ENCODE measurements at regions not wholly inside any gene's neighbourhood (a gene's known extent, or its start where the extent isn't known, plus 50 kb on each side); places are given as distances from the start of the nearest gene placed in this dataset.

GRCh38 chr6:153437193-153437592, 306.1 kb upstream of the RGS17 start:
- Mint-ChIP-seq H3K27me3 (ENCODE audit: unreplicated experiment) (no peaks in the 10 kb centered on the region), H3K9me3 (ENCODE audit: low read depth, unreplicated experiment) (no peaks in the 10 kb centered on the region), H3K4me1 (ENCODE audit: low read depth, unreplicated experiment) (no peaks in the 10 kb centered on the region), H3K27ac (ENCODE audit: unreplicated experiment) (no peak overlapping the region), H3K4me3 (ENCODE audit: low read depth, unreplicated experiment) (no peak overlapping the region), H3K36me3 (ENCODE audit: insufficient read depth, unreplicated experiment) (no peaks in the 10 kb centered on the region)
- DNase-seq: no peak
- CTCF ChIA-PET: interaction anchor here (0.6 kb wide), 1 partner anchor 413 kb away, joined by 5 read pairs; no protein-coding TSS in a partner anchor
- no TSS peak for BruUV-seq (replicated peaks)
- intact Hi-C loops (cut with micrococcal nuclease; ENCODE audit: unreplicated experiment): no loop called here
- TF ChIP-seq CTCF (IDR thresholded peaks at IDR 0.05; ENCODE audit: unreplicated experiment): no peak

DNA sequence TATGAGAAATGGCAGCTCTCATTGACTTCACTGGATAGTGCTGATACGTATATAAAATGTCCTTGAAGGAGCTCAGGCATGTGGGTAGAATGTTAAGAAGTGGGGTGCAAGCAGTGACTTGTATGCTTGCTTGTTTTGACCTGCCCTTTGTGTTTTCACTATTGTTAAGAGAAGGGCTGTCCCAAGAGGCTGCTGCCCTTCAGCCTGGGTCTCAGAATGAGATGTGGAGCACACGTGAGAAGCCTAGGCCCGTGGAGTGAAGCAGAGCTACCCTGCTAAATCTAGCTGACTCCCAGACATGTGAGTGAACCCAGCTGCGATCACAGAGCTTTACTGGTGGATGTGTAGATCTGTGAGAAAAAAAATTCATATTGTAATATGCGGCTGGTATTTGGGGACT, 305.3 kb upstream of the RGS17 start:
- CTCF ChIA-PET: no interaction called here
- Mint-ChIP-seq H3K27ac (ENCODE audit: unreplicated experiment) (no peak overlapping the region), H3K36me3 (ENCODE audit: insufficient read depth, unreplicated experiment) (no peaks in the 10 kb centered on the region), H3K9me3 (ENCODE audit: low read depth, unreplicated experiment) (no peaks in the 10 kb centered on the region), H3K4me3 (ENCODE audit: low read depth, unreplicated experiment) (no peak overlapping the region), H3K27me3 (ENCODE audit: unreplicated experiment) (no peaks in the 10 kb centered on the region), H3K4me1 (ENCODE audit: low read depth, unreplicated experiment) (no peaks in the 10 kb centered on the region)
- no peak for DNase-seq
- no peak for TF ChIP-seq CTCF (IDR thresholded peaks at IDR 0.05; ENCODE audit: unreplicated experiment)
- intact Hi-C loops (cut with micrococcal nuclease; ENCODE audit: unreplicated experiment): no loop called here
- BruUV-seq (replicated peaks): no TSS peak

- TF ChIP-seq CTCF (IDR thresholded peaks at IDR 0.05; ENCODE audit: unreplicated experiment): no peak
- no peak for DNase-seq
- H3K36me3 Mint-ChIP-seq (ENCODE audit: insufficient read depth, unreplicated experiment): no peaks in the 10 kb centered on the region
- no peaks in the 10 kb centered on the region for H3K9me3 Mint-ChIP-seq (ENCODE audit: low read depth, unreplicated experiment)
- no TSS peak for BruUV-seq (replicated peaks)
- no peak overlapping the region for H3K4me3 Mint-ChIP-seq (ENCODE audit: low read depth, unreplicated experiment)
- CTCF ChIA-PET: no interaction called here
- no peaks in the 10 kb centered on the region for H3K27me3 Mint-ChIP-seq (ENCODE audit: unreplicated experiment)
- intact Hi-C loops (cut with micrococcal nuclease; ENCODE audit: unreplicated experiment): no loop called here
- H3K4me1 Mint-ChIP-seq (ENCODE audit: low read depth, unreplicated experiment): no peaks in the 10 kb centered on the region
- H3K27ac Mint-ChIP-seq (ENCODE audit: unreplicated experiment): no peak overlapping the region
Observed at GRCh38 chr6:153435787-153436186, 304.7 kb upstream of the RGS17 start.

DNA sequence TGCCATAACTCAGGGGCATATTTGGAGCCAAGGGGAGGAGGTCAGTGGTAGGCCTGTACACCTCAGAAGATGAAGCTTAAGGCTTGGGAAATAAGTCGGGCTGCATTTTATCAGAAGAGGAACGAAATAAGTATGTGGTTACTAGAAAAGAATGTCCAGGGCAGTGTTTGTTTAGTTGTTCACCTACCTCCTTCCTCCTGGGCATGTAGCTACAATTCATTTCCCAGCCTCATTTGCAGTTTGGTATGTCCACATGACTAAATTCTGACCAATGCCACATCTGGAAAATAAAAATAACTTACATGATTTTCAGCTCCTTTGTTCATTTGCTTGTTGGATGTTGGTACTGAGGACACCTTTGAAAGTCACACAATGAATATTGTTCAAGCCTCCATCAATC, 294.5 kb upstream of the RGS17 start:
- no peak for TF ChIP-seq CTCF (IDR thresholded peaks at IDR 0.05; ENCODE audit: unreplicated experiment)
- H3K4me3 Mint-ChIP-seq (ENCODE audit: low read depth, unreplicated experiment): no peak overlapping the region
- H3K36me3 Mint-ChIP-seq (ENCODE audit: insufficient read depth, unreplicated experiment): no peaks in the 10 kb centered on the region
- no peaks in the 10 kb centered on the region for H3K9me3 Mint-ChIP-seq (ENCODE audit: low read depth, unreplicated experiment)
- DNase-seq: no peak
- no peaks in the 10 kb centered on the region for H3K4me1 Mint-ChIP-seq (ENCODE audit: low read depth, unreplicated experiment)
- H3K27me3 Mint-ChIP-seq (ENCODE audit: unreplicated experiment): no peaks in the 10 kb centered on the region
- no TSS peak for BruUV-seq (replicated peaks)
- CTCF ChIA-PET: no interaction called here
- no peak overlapping the region for H3K27ac Mint-ChIP-seq (ENCODE audit: unreplicated experiment)
- intact Hi-C loops (cut with micrococcal nuclease; ENCODE audit: unreplicated experiment): no loop called here

Measured in Calu3 (cell line).